Ovary (tissue), 3 donors: ENCODE measurements at regions not wholly inside any gene's neighbourhood (a gene's known extent, or its start where the extent isn't known, plus 50 kb on each side); places are given as distances from the start of the nearest gene placed in this dataset.

Experiments
- CTCF ChIP-seq, 3 donors: fragments of 450-650 bp in 2 of 3; fragments of 200-600 bp in 1 of 3; IDR thresholded peaks; one replicate each; pipeline versions ENCODE4 v1.5.1 to v1.8.0; 2016 to 2022; ENCODE audit warnings: antibody characterized with exemption in 3 of 3, mild to moderate bottlenecking in 1 of 3
- EP300 ChIP-seq: sonication (generic); formaldehyde crosslinking; IDR thresholded peaks from one replicate; pipeline ENCODE4 v1.6.1; 2017; ENCODE audit warnings: antibody characterized with exemption
- donor health status: DM: no; HTN: no; CAD: no.

DNA sequence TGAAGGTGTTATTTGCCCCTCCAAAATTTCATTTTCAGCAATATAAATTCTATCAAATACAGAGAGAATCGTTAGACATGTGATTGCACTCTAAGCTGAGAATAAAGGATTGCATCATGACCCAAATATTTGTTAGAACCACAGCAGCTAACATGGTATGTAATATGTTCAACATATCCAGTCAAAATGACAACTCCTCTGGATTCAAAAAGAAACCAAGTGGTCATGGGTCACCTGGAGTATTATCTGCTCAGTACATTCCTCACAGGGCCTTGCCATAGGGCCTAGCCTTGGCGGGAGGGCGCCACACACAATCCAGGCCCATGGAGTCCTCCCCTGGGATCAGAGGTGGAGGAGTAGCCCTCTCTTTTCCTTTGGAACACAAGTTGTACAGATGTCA lies 179.2 kb downstream of the HSD17B3 start:
- no peak for TF ChIP-seq CTCF (IDR thresholded peaks at IDR 0.05)
- no peak for TF ChIP-seq EP300
